ENCODE measurements at regions not wholly inside any gene's neighbourhood (a gene's known extent, or its start where the extent isn't known, plus 50 kb on each side); places are given as distances from the start of the nearest gene placed in this dataset.

DNA sequence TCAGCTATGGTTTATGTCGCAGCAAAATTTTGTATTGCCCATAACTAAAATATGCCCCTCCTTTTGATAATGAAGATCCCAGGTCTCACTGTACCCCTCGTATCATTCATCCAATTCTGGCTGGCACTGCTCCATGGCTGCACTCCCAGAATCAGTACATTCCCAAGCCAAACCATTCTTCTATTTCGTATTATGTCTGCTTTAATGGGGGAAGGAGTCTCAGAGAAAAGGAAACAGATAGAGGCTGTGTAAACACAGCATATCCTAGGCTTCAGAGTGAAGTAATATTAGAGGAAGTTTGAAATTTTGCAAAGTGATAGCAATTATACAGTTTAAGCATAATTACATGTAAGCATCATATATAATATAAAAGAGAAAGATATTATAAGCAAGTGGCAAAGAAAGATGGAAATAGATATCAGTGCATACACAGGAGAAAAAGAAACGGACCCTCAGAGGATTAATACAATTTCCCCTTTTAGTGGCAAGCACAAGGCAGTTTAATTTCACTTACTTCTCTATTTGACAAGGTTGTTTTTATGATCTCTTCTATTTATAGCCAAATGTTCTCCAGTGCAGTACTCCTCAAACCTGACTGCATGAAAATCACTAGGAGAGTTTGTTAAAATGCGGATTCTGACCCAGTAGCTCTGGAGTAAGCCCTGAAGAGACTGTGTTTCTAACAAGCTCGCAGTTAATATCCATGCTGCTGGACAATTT lies 56.5 kb upstream of the TENT5A start:
- DNase-seq: no peak

DNA sequence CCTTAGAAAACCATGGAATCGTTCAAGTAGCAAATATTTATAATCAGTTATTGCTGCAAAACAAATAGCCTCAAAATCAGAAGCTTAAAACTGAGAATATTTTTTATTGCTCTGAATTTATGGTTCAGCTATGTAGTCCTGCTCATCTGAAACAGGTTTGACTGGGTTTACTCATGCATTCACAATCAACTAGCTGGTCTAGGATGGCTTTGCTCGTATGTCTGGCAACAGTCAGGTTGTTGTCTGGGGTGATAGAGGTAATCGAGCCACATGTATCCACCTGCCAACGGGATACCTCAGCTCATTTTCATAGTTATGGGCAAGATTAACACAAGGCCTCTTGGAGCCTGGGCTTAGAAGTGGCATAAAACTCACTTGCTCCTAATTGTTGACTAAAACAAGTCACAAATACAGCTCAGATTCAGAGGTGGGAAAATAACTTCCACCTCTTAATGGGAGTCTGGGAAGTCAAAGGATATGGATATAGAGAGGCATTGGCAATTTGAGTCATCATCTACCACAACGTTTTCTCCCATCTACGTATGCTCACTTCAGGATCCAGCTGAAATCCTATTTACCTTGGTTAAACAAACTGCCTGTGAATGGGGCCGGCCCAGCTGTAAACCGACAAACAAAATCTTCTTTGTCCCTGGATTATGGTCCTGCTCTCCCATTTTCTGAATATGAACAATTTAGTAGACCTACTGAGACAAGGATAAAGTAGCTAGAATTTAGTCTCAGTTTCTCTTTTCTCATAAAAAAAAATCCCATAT lies 54.5 kb upstream of the TENT5A start:
- DNase-seq: no peak

DNA sequence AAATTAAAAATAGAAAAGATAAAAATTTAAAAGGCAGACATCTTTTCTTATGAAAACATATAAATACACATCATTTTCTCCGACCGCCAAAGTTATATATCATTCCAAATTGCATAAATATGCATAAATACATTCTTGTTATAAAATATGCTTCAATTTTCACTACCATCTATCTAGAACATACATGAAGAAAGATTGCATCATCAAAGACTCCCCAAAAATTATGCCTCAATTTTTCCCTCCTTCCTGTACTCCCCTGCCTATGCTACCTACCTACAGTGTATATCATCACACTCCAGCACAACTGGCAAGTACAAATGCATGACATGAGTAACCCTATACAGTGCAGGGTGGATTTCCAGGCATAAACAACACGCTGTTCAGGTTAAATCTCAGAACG lies 49.9 kb upstream of the TENT5A start:
- DNase-seq: no peak
